DND-41 (cell line): ENCODE measurements at regions not wholly inside any gene's neighbourhood (a gene's known extent, or its start where the extent isn't known, plus 50 kb on each side); places are given as distances from the start of the nearest gene placed in this dataset.

Source experiments
- ATAC-seq: fragments of 200-7000 bp; cut with Tn5 transposase; 3 replicates; pipeline ENCODE4 v1.9.1; 2021; ENCODE audit warnings: low read depth; ENCODE audit not compliant: insufficient read depth
- DNase-seq: peaks from one replicate; pipeline ENCODE4 v3.0.0-alpha.2; 2020
- H2AFZ ChIP-seq: 2 replicates; pipeline ENCODE4 v1.6.0; 2012; ENCODE audit warnings: low read depth, low read length
- H3K27ac ChIP-seq: 2 replicates; pipeline ENCODE4 v1.5.1; 2012; ENCODE audit warnings: low read length, inconsistent platforms
- H3K27me3 ChIP-seq: fragments of 200-600 bp; sonication (generic); 2 replicates; pipeline ENCODE4 v1.6.0; 2012; ENCODE audit warnings: low read length, mild to moderate bottlenecking, inconsistent platforms; ENCODE audit not compliant: insufficient read depth, poor library complexity
- H3K36me3 ChIP-seq: 2 replicates; pipeline ENCODE4 v1.5.1; 2012; ENCODE audit warnings: low read length, inconsistent platforms; ENCODE audit not compliant: insufficient read depth
- H3K4me1 ChIP-seq: 2 replicates; pipeline ENCODE4 v1.5.1; 2012; ENCODE audit warnings: mild to moderate bottlenecking, low read length; ENCODE audit not compliant: insufficient read depth
- H3K4me2 ChIP-seq: 2 replicates; pipeline ENCODE4 v1.6.0; 2012; ENCODE audit warnings: mild to moderate bottlenecking, moderate library complexity, low read length, inconsistent platforms; ENCODE audit not compliant: insufficient read depth
- H3K4me3 ChIP-seq, 2 experiments: fragments of 200-600 bp in 1 of 2; shearing (Covaris generic) in 1 of 2; 2 replicates each; pipeline ENCODE4 v1.5.1; 2012 to 2016; ENCODE audit warnings: inconsistent platforms in 2 of 2, low read length in 2 of 2, mild to moderate bottlenecking in 2 of 2, low read depth in 1 of 2, moderate library complexity in 1 of 2
- H3K79me2 ChIP-seq: 2 replicates; pipeline ENCODE4 v1.6.0; 2012; ENCODE audit warnings: low read length, inconsistent platforms; ENCODE audit not compliant: insufficient read depth
- H3K9ac ChIP-seq: 2 replicates; pipeline ENCODE4 v1.6.0; 2012; ENCODE audit warnings: low read depth, mild to moderate bottlenecking, inconsistent platforms, low read length, moderate library complexity
- H3K9me3 ChIP-seq: 2 replicates; pipeline ENCODE4 v1.5.1; 2012; ENCODE audit warnings: low read length, moderate library complexity, mild to moderate bottlenecking, inconsistent platforms; ENCODE audit not compliant: insufficient read depth, severe bottlenecking
- H4K20me1 ChIP-seq: 2 replicates; pipeline ENCODE4 v1.6.0; 2012; ENCODE audit warnings: low read length; ENCODE audit not compliant: insufficient read depth
- EZH2 ChIP-seq: IDR thresholded peaks from 3 replicates; pipeline ENCODE4 v1.6.1; 2012; ENCODE audit warnings: borderline replicate concordance, low read depth, mild to moderate bottlenecking, moderate library complexity, low read length, inconsistent platforms; ENCODE audit not compliant: severe bottlenecking
- TF ChIP-seq, protein P1 (sequence below): IDR thresholded peaks from 2 replicates; pipeline ENCODE4 v1.5.1; 2012; ENCODE audit warnings: borderline replicate concordance, low read length, moderate library complexity, mild to moderate bottlenecking; ENCODE audit not compliant: poor library complexity, severe bottlenecking; ENCODE audit errors: extremely low read depth

DNA sequence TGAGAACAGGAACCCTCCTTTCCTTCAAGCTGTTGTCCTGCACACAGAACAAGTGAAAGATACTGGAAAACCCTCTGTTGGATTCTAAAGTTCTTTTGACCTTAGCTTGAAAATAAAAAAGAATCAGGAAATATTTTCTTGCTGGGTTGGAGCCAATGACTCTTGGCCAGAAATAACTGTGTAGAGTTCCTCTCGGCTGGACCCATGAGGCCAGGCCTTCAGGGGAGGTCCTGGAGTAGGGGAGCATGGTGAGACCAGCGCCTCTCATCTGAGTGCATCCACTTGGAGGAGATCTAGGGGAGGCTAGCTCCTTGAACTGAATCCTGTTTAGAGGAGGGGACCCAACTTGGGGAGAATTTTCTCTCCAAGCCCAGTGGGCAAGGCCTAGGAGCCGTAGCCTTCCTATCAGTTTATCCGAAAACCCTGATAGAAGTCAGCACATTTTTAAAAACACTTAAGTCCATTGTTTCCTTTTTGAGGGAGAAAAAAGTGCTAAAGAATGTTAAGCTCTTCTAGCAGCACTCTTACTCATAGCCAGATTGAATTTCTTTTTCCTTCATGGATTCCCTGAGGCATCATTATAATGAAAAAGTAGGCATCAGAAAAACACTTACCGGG lies 635.7 kb upstream of the ANKRD30A start:
- Histone ChIP-seq H3K4me2 (no peak overlapping the region), H3K79me2 (no peaks in the 10 kb centered on the region), H3K27ac (no peak overlapping the region), H3K36me3 (no peaks in the 10 kb centered on the region), H3K4me3 (no peak overlapping the region), H3K9me3 (no peaks in the 10 kb centered on the region), H3K27me3 (no peaks in the 10 kb centered on the region), H4K20me1 (no peaks in the 10 kb centered on the region), H3K4me1 (no peaks in the 10 kb centered on the region), H2AFZ (no peak overlapping the region), H3K9ac (no peak overlapping the region)
- DNase-seq, result no peak
- TF ChIP-seq, protein P1, sequence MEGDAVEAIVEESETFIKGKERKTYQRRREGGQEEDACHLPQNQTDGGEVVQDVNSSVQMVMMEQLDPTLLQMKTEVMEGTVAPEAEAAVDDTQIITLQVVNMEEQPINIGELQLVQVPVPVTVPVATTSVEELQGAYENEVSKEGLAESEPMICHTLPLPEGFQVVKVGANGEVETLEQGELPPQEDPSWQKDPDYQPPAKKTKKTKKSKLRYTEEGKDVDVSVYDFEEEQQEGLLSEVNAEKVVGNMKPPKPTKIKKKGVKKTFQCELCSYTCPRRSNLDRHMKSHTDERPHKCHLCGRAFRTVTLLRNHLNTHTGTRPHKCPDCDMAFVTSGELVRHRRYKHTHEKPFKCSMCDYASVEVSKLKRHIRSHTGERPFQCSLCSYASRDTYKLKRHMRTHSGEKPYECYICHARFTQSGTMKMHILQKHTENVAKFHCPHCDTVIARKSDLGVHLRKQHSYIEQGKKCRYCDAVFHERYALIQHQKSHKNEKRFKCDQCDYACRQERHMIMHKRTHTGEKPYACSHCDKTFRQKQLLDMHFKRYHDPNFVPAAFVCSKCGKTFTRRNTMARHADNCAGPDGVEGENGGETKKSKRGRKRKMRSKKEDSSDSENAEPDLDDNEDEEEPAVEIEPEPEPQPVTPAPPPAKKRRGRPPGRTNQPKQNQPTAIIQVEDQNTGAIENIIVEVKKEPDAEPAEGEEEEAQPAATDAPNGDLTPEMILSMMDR, result no peak
- TF ChIP-seq EZH2, result no peak
- no peak for ATAC-seq

DNA sequence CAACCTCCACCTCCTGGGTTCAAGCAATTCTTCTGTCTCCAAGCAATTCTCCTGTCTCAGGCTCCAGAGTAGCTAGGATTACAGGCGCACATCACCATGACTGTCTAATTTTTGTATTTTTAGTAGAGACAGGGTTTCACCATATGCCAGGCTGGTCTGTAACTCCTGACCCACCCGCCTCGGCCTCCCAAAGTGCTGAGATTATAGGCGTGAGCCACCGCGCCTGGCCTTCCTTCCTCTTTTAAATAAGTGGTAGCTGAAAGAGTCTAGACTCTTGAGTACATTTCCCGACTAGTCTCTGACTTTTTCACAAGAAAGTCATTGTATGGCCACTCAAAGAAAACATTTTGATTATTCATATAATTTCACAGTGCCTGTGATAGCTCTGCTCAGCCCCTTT lies 636.2 kb upstream of the ANKRD30A start:
- DNase-seq (no peak), ATAC-seq (no peak)
- Histone ChIP-seq H4K20me1 (no peaks in the 10 kb centered on the region), H3K9me3 (no peaks in the 10 kb centered on the region), H3K36me3 (no peaks in the 10 kb centered on the region), H3K27ac (no peak overlapping the region), H3K79me2 (no peaks in the 10 kb centered on the region), H3K4me1 (no peaks in the 10 kb centered on the region), H3K27me3 (no peaks in the 10 kb centered on the region), H3K9ac (no peak overlapping the region), H3K4me2 (no peak overlapping the region), H3K4me3 (no peak overlapping the region), H2AFZ (no peak overlapping the region)
- TF ChIP-seq, protein P1, result no peak
- no peak for TF ChIP-seq EZH2

DNA sequence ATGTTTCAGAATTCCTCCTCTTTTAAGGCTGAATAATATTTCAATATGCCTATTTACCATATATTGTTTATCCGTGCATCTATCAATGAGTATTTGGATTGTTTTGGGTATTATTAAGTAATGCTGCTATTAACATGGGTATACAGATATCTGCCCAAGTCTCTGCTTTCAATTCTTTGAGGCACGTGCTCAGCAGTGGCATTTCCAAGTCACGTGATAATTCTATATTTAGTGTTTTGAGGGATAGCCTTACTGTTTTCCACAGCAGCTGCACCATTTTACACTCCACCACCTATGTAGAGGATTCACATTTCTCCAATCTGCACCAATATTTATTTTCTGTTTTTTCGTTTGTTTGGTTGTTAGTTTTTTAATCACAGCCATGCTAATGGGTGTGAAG lies 636.8 kb upstream of the ANKRD30A start:
- Histone ChIP-seq H3K4me3 (no peak overlapping the region), H3K9me3 (no peaks in the 10 kb centered on the region), H2AFZ (no peak overlapping the region), H3K27ac (no peak overlapping the region), H3K4me2 (no peak overlapping the region), H3K79me2 (no peaks in the 10 kb centered on the region), H3K27me3 (no peaks in the 10 kb centered on the region), H3K9ac (no peak overlapping the region), H3K4me1 (no peaks in the 10 kb centered on the region), H3K36me3 (no peaks in the 10 kb centered on the region), H4K20me1 (no peaks in the 10 kb centered on the region)
- DNase-seq, result no peak
- TF ChIP-seq, protein P1, result no peak
- TF ChIP-seq EZH2, result no peak
- no peak for ATAC-seq
